BJ (cell line): ENCODE measurements at regions not wholly inside any gene's neighbourhood (a gene's known extent, or its start where the extent isn't known, plus 50 kb on each side); places are given as distances from the start of the nearest gene placed in this dataset.

Source experiments
- CTCF ChIA-PET: fragments of 350-600 bp; formaldehyde crosslinking; extraction: SDS; loops from one replicate; lab custom pipeline; 2021; ENCODE audit warnings: antibody characterized with exemption, inconsistent platforms; lab: Yijun Ruan, JAX
- POLR2A ChIA-PET: fragments of 300-600 bp; sonication (Branson Sonifier 250); formaldehyde crosslinking; extraction: SDS; loops from one replicate; lab custom pipeline; 2021; ENCODE audit warnings: antibody characterized with exemption; lab: Charles Lee
- DNase-seq: peaks from one replicate; pipeline ENCODE4 v3.0.0-alpha.2; 2011; ENCODE audit warnings: low read depth
- H3K27me3 ChIP-seq: 2 replicates; pipeline ENCODE4 v1.6.0; 2011; ENCODE audit warnings: low read length; ENCODE audit not compliant: control insufficient read depth, insufficient read depth
- H3K36me3 ChIP-seq: 2 replicates; pipeline ENCODE4 v1.5.1; 2011; ENCODE audit warnings: low read length; ENCODE audit not compliant: control insufficient read depth, insufficient read depth
- H3K4me3 ChIP-seq: 2 replicates; pipeline ENCODE4 v1.5.1; 2011; ENCODE audit warnings: low read depth, mild to moderate bottlenecking, control low read depth, low read length
- CTCF ChIP-seq: IDR thresholded peaks from 2 replicates; pipeline ENCODE4 v1.5.1; 2011; ENCODE audit warnings: low read depth, mild to moderate bottlenecking, control low read depth, inconsistent platforms, low read length, moderate library complexity; ENCODE audit not compliant: insufficient read depth

DNA sequence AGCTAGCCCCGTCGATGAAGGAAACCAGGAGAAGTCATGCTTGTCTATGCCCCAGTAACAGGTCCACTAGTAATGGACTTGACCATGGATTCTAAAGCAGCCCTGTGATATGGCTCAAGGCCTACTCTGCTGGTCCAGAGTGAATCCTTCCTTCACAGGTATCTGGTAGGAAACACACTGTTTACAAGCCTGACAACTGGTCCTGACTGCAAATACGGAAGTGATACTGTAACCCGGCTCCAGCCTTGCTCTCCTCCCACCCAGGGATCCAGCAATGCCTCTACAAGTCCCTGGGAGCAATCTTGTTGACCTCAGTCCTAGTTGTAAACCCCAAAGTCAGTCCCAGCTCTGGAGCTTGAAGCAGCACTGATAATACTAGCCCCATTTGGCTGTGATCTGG is 239.2 kb upstream of the GRID2 start:
- ChIA-PET CTCF (no interaction called here), POLR2A (no interaction called here)
- no peaks in the 10 kb centered on the region for H3K36me3 ChIP-seq
- H3K27me3 ChIP-seq, result no peaks in the 10 kb centered on the region
- H3K4me3 ChIP-seq, result no peak overlapping the region
- DNase-seq, result no peak
- TF ChIP-seq CTCF, result no peak

DNA sequence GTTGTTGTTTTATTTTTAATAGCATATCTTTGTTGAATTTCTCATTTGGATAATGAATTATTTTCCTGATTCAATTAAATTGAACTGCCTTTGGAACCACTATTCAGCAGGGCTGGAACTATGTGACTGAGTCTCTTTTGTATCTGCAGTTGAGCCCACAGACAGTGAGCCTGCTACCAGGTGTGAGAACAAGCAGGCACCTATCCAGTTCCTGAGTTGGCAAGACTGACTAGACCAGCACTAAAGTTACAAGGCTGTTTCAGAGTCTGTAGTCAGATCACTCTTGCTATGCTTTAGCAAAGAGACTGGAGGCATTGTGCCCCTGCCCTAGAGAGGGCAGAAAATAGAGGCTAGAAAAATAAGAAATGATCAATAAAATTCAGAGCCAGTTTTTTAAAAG is 237.3 kb upstream of the GRID2 start:
- CTCF ChIA-PET, result no interaction called here
- POLR2A ChIA-PET, result no interaction called here
- no peak for TF ChIP-seq CTCF
- no peaks in the 10 kb centered on the region for H3K36me3 ChIP-seq
- H3K4me3 ChIP-seq, result no peak overlapping the region
- no peaks in the 10 kb centered on the region for H3K27me3 ChIP-seq
- DNase-seq, result no peak

DNA sequence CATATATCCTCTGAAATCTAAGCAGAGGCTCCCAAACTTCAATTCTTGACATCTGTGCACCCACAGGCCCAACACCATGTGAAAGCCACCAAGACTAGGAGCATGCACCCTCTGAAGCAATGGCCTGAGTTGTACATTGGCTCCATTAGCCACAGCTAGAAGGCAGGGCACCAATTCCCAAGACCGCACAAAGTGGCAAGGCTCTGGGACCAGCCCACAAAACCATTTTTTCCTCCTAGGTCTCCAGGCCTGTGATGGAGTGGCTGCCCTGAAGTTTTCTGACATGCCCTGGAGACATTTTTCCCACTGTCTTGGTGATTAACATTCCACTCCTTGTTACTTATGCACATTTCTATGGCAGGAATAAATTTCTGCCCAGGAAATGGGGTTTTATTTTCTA is 232.2 kb upstream of the GRID2 start:
- POLR2A ChIA-PET, result no interaction called here
- no peaks in the 10 kb centered on the region for H3K27me3 ChIP-seq
- no peak for TF ChIP-seq CTCF

GRCh38 chr4:92074839-92075238 is 228.9 kb upstream of the GRID2 start:
- no peak for DNase-seq
- TF ChIP-seq CTCF, result no peak
- POLR2A ChIA-PET, result no interaction called here
- Histone ChIP-seq H3K4me3 (no peak overlapping the region), H3K36me3 (no peaks in the 10 kb centered on the region), H3K27me3 (no peaks in the 10 kb centered on the region)
- CTCF ChIA-PET, result no interaction called here

More for the DNA sequence above, 232.2 kb upstream of the GRID2 start:
- H3K36me3 ChIP-seq, result no peaks in the 10 kb centered on the region
- H3K4me3 ChIP-seq, result no peak overlapping the region
- DNase-seq, result no peak
- CTCF ChIA-PET, result no interaction called here

DNA sequence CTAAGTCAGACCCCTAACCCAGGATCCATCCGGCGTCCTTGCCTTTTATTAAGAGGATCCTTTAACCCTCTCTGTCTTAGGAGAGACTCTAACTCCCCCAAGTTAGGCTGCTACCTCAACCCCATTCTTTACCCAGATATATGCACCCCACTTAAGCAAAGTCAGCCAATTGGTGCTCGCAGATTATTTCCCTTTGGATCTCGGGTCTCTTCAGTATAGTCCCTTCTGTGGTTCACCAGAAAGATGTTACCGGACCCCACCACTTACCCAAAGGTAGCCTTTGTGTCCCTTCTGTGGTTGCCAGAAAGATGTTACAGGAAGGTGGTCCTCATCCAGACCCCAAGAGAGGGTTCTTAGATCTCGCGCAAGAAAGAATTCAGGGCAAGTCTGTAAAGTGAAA is 212.9 kb upstream of the GRID2 start:
- Histone ChIP-seq H3K4me3 (no peak overlapping the region), H3K27me3 (no peaks in the 10 kb centered on the region), H3K36me3 (no peaks in the 10 kb centered on the region)
- CTCF ChIA-PET, result no interaction called here
- no peak for TF ChIP-seq CTCF
- POLR2A ChIA-PET, result no interaction called here
- no peak for DNase-seq
